Natural killer cell (primary cell): ENCODE measurements at regions not wholly inside any gene's neighbourhood (a gene's known extent, or its start where the extent isn't known, plus 50 kb on each side); places are given as distances from the start of the nearest gene placed in this dataset.

Experiments used
- ATAC-seq, 3 donors: fragments of 150-1000 bp in 2 of 3; fragments of 200-7000 bp in 1 of 3; cut with Tn5 transposase; 1 replicate in 1 of 3; 2 replicates in 2 of 3; pipeline ENCODE4 v1.10.0; 2021; ENCODE audit warnings: mild to moderate bottlenecking in 2 of 3, moderate library complexity in 2 of 3
- DNase-seq, 2 donors: peaks; one replicate each; pipeline versions ENCODE4 v3.0.0 to v3.0.0-alpha.2; 2013 to 2021; ENCODE audit warnings: mixed read lengths in 1 of 2
- H3K27ac ChIP-seq: one replicate; pipeline ENCODE4 v1.5.1; 2013; ENCODE audit warnings: mild to moderate bottlenecking, low read length
- H3K27me3 ChIP-seq: one replicate; pipeline ENCODE4 v1.6.1; 2013; ENCODE audit warnings: low read length; ENCODE audit not compliant: control insufficient read depth, insufficient read depth
- H3K36me3 ChIP-seq: one replicate; pipeline ENCODE4 v1.6.1; 2013; ENCODE audit warnings: low read length; ENCODE audit not compliant: control insufficient read depth, insufficient read depth
- H3K4me1 ChIP-seq: one replicate; pipeline ENCODE4 v1.6.1; 2013; ENCODE audit warnings: low read length; ENCODE audit not compliant: control insufficient read depth, insufficient read depth
- H3K4me3 ChIP-seq: one replicate; pipeline ENCODE4 v1.5.1; 2013; ENCODE audit warnings: low read length
- H3K9me3 ChIP-seq: one replicate; pipeline ENCODE4 v1.6.1; 2013; ENCODE audit warnings: low read length; ENCODE audit not compliant: control insufficient read depth, insufficient read depth
- H3K27ac Mint-ChIP-seq, 2 donors: one replicate each; pipeline ENCODE4 v1.8.0; 2022; ENCODE audit warnings: mild to moderate bottlenecking in 2 of 2, mixed read lengths in 2 of 2, moderate library complexity in 1 of 2
- H3K27me3 Mint-ChIP-seq, 2 donors: one replicate each; pipeline ENCODE4 v1.8.0; 2022; ENCODE audit warnings: low read depth in 2 of 2, mixed read lengths in 2 of 2
- H3K36me3 Mint-ChIP-seq: one replicate; pipeline ENCODE4 v1.8.0; 2022; ENCODE audit warnings: mixed read lengths
- H3K4me1 Mint-ChIP-seq, 2 donors: one replicate each; pipeline ENCODE4 v1.8.0; 2022; ENCODE audit warnings: mixed read lengths in 2 of 2
- H3K4me3 Mint-ChIP-seq: one replicate; pipeline ENCODE4 v1.8.0; 2022; ENCODE audit warnings: mild to moderate bottlenecking, moderate library complexity, mixed read lengths
- H3K9me3 Mint-ChIP-seq, 2 donors: one replicate each; pipeline ENCODE4 v1.8.0; 2022; ENCODE audit warnings: mixed read lengths in 2 of 2
- CTCF ChIP-seq: fragments of 200-600 bp; IDR thresholded peaks from one replicate; pipeline ENCODE4 v1.8.0; 2022; ENCODE audit warnings: antibody characterized with exemption
- WGBS: methylation state at CpG from one replicate; pipeline ENCODE4 v1.1.7; 2013; ENCODE audit warnings: missing lambda C conversion rate; ENCODE audit not compliant: insufficient coverage; 5-methylcytosine and 5-hydroxymethylcytosine counted together
- intact Hi-C: fragments of 100-400 bp; cut with micrococcal nuclease; formaldehyde crosslinking; loops from one replicate; pipeline ENCODE4 v1.14.2; 2022

GRCh38 chr21:16908077-16908476, 604.8 kb upstream of the CXADR start:
- H3K36me3 ChIP-seq: no peaks in the 10 kb centered on the region
- no peaks in the 10 kb centered on the region for H3K4me1 ChIP-seq
- no peak for TF ChIP-seq CTCF
- DNase-seq: no peak
- Mint-ChIP-seq H3K4me3 (no peak overlapping the region), H3K36me3 (peaks cover 11% of the 10 kb centered on the region), H3K27me3 (no peaks in the 10 kb centered on the region), H3K27ac (no peak overlapping the region), H3K4me1 (no peaks in the 10 kb centered on the region), H3K9me3 (peaks cover 20 to 24% of the 10 kb centered on the region in 2 donors)
- no peaks in the 10 kb centered on the region for H3K9me3 ChIP-seq
- intact Hi-C loops: no loop called here
- no peaks in the 10 kb centered on the region for H3K27me3 ChIP-seq
- WGBS: 92% methylated on average over 1 of the region's 1 CpG
- H3K27ac ChIP-seq: no peak overlapping the region
- no peak for ATAC-seq
- no peak overlapping the region for H3K4me3 ChIP-seq

- no peak for TF ChIP-seq CTCF
- Histone ChIP-seq H3K27me3 (no peaks in the 10 kb centered on the region), H3K9me3 (no peaks in the 10 kb centered on the region), H3K36me3 (no peaks in the 10 kb centered on the region), H3K4me1 (no peaks in the 10 kb centered on the region), H3K27ac (no peak overlapping the region), H3K4me3 (no peak overlapping the region)
- Mint-ChIP-seq H3K27ac (no peak overlapping the region), H3K4me3 (no peak overlapping the region), H3K36me3 (peaks cover 16% of the 10 kb centered on the region), H3K9me3 (peaks cover 15 to 25% of the 10 kb centered on the region in 2 donors), H3K4me1 (no peaks in the 10 kb centered on the region), H3K27me3 (no peaks in the 10 kb centered on the region)
- WGBS: 88% methylated on average over 4 of the region's 4 CpGs
- intact Hi-C loops: no loop called here
- no peak for ATAC-seq
- no peak for DNase-seq
Measured at GRCh38 chr21:16910435-16911165, 602.2 kb upstream of the CXADR start.

- Histone ChIP-seq H3K9me3 (no peaks in the 10 kb centered on the region), H3K27me3 (no peaks in the 10 kb centered on the region), H3K4me3 (no peak overlapping the region), H3K36me3 (no peaks in the 10 kb centered on the region), H3K27ac (no peak overlapping the region), H3K4me1 (no peaks in the 10 kb centered on the region)
- H3K4me3 Mint-ChIP-seq: no peak overlapping the region
- H3K27me3 Mint-ChIP-seq: no peaks in the 10 kb centered on the region
- H3K4me1 Mint-ChIP-seq: no peaks in the 10 kb centered on the region
- WGBS: no CpG with 5 or more reads among the region's 1 CpG
- no peak for TF ChIP-seq CTCF
- H3K9me3 Mint-ChIP-seq: peaks cover 14 to 21% of the 10 kb centered on the region in 2 donors
- peaks cover 17% of the 10 kb centered on the region for H3K36me3 Mint-ChIP-seq
- H3K27ac Mint-ChIP-seq: no peak overlapping the region
- DNase-seq (no peak), ATAC-seq (no peak)
- intact Hi-C loops: no loop called here
Measured at GRCh38 chr21:16911166-16911607, 601.7 kb upstream of the CXADR start.

GRCh38 chr21:16912075-16912474, 600.8 kb upstream of the CXADR start:
- Mint-ChIP-seq H3K4me3 (no peak overlapping the region), H3K27me3 (no peaks in the 10 kb centered on the region), H3K27ac (no peak overlapping the region), H3K36me3 (peaks cover 17% of the 10 kb centered on the region), H3K9me3 (peaks cover 10 to 20% of the 10 kb centered on the region in 2 donors), H3K4me1 (no peaks in the 10 kb centered on the region)
- Histone ChIP-seq H3K4me3 (no peak overlapping the region), H3K9me3 (no peaks in the 10 kb centered on the region), H3K27me3 (no peaks in the 10 kb centered on the region), H3K27ac (no peak overlapping the region), H3K4me1 (no peaks in the 10 kb centered on the region), H3K36me3 (no peaks in the 10 kb centered on the region)
- intact Hi-C loops: no loop called here
- WGBS: 9% methylated on average over 1 of the region's 2 CpGs
- TF ChIP-seq CTCF: no peak
- DNase-seq: no peak
- ATAC-seq: no peak
